HT1080 (cell line): ENCODE measurements at regions not wholly inside any gene's neighbourhood (a gene's known extent, or its start where the extent isn't known, plus 50 kb on each side); places are given as distances from the start of the nearest gene placed in this dataset.

Experiments used
- DNase-seq: peaks from one replicate; pipeline ENCODE4 v3.0.0-alpha.2; 2015; ENCODE audit warnings: low read depth

DNA sequence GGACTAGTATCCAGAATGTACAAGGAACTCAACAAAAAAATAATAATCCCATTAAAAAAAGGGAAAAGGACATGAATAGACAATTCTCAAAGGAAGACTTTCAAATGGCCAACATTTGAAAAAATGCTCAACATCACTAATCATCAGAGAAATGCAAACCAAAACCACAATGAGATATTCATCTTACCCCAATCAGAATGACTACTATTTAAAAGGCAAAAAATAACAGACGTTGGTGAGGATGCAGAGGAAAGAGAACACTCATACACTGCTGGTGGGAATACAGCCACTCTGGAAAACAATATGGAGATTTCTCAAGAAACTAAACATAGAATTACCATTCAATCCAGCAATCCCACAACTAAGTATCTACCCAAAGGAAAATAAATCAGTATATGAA is 133.1 kb downstream of the KDR start:
- no peak for DNase-seq

DNA sequence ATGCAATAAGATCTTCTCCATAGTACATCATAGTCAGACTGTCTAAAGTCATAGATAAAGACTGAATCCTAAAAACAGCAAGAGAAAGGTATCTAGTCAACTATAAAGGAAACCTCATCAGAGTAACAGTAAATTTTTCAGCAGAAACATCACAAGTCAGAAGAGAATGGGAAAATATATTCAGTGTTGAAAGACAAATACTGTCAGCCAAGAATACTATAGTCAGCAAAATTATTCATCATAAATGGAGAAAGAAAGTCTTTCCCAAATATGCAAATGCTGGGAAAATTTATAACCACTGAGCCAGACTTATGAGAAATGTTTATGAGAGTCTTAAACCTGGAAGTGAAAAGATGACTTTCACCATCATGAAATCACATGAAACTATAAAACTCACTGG is 136.7 kb downstream of the KDR start:
- no peak for DNase-seq

DNA sequence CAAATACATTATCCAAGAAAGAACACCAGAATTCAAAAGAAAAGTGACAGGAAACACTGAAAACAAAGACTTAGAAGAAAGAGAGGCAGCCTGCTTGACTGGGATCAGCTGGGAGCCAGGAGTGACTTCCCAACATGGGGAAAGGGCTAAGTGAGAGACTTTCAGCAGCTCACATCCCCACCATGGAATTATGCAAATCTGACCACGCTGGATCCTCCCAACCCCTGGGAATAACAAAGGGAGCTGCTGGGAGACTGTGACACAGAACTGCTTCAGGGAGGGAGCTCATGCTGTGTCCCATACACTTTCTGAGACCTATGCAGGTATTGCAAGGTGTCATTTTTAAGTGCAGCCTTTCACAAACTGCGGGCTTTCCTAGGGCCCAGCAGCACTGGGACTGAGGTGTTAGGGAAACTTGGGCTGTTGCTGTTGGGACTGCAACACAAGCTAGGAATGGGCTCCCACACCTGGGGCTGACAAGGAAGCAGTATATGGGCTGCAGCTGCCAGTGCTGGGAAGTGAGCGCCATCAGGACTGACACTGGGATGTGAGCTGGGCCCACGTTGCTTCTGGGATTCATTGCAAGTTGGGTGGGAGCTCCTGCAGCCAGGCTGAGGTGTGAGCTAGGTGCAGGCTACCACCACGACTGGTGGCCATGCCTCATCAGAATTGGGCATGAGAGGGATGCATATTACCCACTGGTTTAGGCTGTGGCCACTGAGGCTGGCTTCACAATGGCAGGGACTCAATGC is 139.1 kb downstream of the KDR start:
- DNase-seq, result no peak

DNA sequence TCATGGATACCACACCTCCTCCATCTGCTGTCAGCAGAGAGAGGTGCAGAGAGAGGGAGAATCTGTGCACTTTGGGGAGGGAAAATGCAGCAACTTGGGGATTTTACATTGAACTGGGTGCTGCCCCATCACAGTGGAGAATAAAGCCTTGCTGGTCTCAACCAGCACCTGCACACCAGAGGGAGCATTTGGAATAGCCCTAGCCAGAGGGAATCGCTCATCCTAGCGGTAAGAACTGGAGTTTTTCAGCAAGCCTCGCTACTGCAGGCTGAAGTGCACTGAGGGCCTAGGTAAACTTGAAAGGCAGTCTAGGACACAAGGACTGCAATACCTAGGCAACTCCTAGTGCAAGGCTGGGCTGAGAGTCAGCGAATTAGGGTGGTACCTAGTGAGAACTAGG is 148.7 kb downstream of the KDR start:
- no peak for DNase-seq

GRCh38 chr4:54976031-54976430 is 149.4 kb downstream of the KDR start:
- no peak for DNase-seq

- no peak for DNase-seq
Observed at GRCh38 chr4:54973784-54974183, 151.6 kb downstream of the KDR start.

GRCh38 chr4:54971474-54971950 is 153.9 kb downstream of the KDR start:
- peak; percentile 48 for DNase-seq

DNA sequence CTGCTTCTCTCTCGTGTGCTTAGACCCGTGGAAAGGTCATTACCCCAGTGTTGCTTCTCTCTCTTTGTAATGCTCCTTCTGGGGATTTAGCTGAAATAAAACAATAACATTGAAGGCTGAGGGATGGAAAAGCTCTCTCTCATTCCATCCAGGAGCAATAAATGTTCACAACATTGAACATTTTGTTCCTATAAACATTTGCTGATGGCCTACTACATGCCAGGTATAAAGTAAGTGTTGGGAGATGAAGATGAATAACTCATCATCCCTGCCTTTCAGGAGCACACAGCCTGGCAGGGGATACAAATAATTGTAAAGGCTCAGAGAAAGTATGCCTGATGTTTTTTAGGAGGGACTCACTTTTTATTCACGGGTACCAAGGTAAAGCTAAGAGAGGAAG is 158.1 kb downstream of the KDR start:
- no peak for DNase-seq

GRCh38 chr4:54961357-54961975 is 163.9 kb downstream of the KDR start:
- DNase-seq, result peak; percentile 9

GRCh38 chr4:54959651-54960116 is 165.7 kb downstream of the KDR start:
- no peak for DNase-seq

GRCh38 chr4:54959131-54959530 is 166.3 kb downstream of the KDR start:
- DNase-seq, result no peak

DNA sequence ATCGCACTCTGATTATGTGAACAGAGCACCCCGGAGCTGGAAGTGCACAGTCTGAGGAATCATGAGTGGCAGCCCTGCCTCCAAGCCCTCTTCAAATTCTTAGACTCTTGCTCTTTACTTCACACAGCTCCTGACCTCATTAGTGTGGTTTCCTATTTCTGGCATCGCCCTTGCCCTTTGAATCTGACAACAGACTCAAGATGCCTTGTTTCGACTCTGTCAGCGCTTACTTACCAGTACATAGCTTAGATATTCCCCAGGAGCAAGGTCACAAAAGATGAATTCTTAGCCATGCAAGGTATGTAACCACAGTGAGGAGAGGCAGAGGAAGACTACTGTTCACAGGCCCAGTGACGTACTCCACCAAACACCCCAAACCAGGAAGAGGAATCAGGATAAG is 167.2 kb downstream of the KDR start:
- DNase-seq, result no peak

- DNase-seq, result no peak
Observed at GRCh38 chr4:54954656-54955388, 170.6 kb downstream of the KDR start.

DNA sequence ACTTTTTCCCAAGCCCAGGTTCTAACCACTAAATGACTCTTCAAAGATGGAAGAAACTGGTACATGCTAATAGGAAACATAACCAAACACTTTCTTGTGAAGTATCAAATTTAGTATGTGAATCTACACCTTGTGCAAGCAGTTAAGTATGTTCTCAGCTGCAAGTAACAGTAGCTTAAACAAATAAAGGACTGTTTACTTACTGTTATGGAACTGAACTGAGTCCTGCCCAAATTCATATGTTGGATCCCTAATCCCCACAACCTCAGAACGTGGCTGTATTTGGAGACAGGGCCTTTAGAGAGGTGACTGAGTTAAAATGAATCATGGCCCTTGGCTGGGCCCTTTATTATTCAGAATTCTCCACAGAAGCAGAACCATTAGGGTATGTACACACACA is 178.7 kb downstream of the KDR start:
- DNase-seq, result no peak

- peak; percentile 8 for DNase-seq
Observed at GRCh38 chr4:54945838-54946237, 179.6 kb downstream of the KDR start.

DNA sequence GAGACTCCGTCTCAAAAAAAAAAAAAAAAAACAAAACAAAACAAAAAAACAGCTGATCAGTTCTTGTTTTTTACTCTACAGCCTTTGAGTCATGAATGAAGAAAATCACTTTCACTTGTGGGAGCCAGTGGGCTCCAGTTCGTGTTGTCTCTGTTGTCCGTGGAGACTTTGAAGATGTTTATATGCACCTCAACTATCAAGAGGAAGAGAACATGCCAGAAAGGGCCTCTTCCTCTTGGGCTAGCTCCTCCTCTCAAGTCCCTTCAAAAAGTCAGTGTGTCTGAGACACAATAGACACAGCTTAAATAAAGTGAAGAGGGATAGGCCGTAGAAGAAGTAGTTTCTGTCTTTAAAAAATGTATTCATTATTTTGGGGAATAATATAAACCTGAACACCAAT is 182.7 kb downstream of the KDR start:
- no peak for DNase-seq

DNA sequence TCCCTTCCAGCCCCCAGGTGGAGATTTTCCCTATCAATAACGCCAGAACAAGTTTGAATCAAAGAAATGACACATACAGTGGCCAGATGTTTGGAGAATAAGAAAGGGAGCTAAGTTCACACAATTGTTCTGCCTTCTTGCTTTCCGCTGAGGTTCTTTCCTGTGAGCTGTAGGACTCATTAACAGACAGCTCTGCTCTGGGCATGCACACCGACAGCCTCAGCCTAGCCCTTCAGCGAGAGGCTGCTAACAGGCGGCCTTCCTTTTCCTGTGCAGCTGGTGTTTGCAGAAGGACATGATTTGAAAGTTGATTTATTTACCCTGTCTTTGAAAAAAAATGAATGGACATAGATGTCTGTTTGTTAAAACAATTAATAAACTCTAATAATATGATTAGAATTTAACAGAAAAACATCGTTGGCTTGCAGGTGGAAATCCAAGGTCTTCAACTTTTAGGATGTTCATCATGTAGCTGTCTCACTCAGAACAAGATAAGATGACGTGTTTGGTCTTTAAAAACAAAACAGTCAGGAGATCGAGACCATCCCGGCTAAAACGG is 183.3 kb downstream of the KDR start:
- DNase-seq, result no peak

GRCh38 chr4:54940996-54941865 is 184.2 kb downstream of the KDR start:
- no peak for DNase-seq

- no peak for DNase-seq
Observed at GRCh38 chr4:54937501-54937900, 187.9 kb downstream of the KDR start.

GRCh38 chr4:54933579-54933978 is 191.8 kb downstream of the KDR start:
- no peak for DNase-seq

- peak; percentile 50 for DNase-seq
Observed at GRCh38 chr4:54930226-54930625, 195.2 kb downstream of the KDR start.
